NCI-H460 (cell line): ENCODE measurements at regions not wholly inside any gene's neighbourhood (a gene's known extent, or its start where the extent isn't known, plus 50 kb on each side); places are given as distances from the start of the nearest gene placed in this dataset.

Experiments
- DNase-seq: peaks from one replicate; pipeline ENCODE4 v3.0.0-alpha.2; 2016; ENCODE audit warnings: low read depth; ENCODE audit errors: extremely low read depth

DNA sequence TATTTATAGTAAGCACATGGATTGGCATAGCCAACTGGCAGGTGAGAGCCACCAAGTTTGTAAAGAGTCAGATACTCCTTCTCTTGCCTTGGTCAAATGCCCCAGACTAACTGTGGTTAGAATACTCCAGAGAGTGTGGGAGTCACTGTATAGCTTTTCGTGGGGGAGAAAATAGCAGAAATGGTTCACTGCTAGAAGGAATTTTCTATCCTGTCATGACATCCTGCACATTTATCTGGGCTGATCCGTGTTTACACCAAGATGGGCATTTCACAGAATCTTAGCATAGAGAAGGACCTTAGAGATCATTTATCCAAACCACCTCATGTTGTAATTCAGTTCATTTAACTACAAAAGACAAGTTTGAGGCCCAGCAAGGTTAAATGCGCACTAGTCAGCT lies 460.8 kb downstream of the ENC1 start:
- no peak for DNase-seq

DNA sequence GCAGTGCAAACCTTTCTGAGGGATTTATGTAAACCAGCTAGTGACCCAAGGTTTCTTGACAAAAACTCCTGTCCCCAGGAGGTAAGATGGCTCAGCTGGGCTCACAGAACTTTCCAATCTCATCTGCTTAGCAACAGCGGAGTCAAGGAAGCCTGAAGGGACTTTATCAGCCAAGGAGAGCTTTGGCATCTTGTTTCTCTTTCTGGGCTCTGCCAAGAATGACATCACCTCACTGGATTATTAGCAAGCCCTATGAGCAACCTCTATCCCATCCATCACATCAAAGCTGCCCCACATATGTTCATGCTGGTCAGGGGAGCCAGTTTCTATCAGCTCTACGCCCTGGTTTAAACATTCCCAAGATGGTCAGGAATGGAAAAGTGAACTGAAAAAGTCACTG lies 461.3 kb downstream of the ENC1 start:
- no peak for DNase-seq

- DNase-seq = no peak
Measured at GRCh38 chr5:74177961-74178360, 462.6 kb downstream of the ENC1 start.

DNA sequence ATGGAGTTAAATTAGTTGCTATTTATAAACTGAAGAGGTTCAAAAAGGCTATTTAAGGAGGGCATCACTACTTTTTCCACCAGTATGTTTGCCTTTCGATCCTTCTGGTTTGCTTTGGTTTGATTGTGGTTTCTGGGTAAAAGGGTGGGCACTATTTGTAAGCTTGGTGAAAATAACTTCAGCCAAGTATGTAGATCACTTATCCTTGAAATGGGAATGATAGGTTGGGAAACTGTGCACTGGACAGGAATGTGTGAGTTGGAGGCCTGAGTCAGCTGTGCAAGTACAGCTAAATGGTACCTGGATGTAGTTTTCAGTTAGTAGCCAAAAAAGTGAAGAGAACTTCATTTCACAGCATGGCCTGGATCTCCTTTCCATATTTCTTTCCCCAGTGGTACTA lies 466.2 kb downstream of the ENC1 start:
- DNase-seq = no peak

DNA sequence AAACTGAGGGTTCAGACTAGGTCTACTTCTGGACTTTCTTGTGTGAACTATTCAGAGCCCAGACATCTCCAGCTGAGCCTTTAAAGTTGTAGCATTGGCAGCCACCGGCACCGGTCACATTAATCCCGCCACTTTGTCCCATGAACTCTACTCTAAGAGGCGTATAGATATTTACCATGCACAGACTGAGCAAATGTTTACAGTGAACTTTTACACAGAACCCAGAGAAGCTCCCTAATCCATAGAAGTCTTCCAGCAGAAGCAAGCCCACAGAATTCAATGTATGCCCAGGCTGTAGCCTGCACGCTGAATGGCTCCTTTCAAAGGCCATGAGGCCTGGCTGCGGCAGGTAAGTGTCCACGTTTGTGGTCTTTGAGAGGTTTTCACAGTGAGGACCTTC lies 466.9 kb downstream of the ENC1 start:
- DNase-seq = no peak

GRCh38 chr5:74173241-74173640 lies 467.3 kb downstream of the ENC1 start:
- no peak for DNase-seq

DNA sequence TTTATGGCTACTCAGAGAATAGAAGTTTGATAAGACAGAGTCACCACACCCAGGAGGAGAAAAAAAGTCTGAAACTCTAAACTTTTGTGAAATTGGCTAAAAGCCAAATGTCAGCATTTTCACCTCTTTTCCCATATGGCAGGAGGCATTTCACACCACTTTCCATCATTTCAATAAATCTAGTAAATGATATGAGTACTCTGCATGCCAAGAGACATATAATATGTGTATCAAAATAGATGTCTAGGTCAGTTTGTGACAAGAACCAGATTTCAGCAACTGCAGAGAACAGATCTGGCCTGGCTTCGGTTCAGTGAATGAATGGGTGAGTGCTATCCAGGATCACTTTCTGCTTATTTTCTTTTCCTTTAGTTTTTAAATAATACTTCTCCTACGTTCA lies 470.8 kb downstream of the ENC1 start:
- no peak for DNase-seq

DNA sequence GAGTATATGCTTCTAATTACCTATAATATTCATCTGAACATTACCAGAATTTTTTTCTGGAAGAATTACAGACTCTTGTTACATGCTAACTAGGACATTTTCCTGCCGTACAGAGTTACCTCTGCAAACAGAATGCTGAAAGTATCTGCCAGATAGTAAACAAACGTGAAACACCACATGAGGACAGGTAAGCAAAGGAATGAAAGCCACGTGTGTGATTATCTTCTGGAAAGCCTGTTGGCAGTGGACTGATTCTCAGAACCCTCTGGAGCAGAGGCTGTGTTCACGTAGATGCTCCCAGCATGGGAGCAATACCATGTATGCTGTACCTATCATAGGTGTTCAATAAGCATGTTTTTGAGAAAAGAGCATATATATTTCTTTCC lies 472.6 kb downstream of the ENC1 start:
- DNase-seq = no peak

DNA sequence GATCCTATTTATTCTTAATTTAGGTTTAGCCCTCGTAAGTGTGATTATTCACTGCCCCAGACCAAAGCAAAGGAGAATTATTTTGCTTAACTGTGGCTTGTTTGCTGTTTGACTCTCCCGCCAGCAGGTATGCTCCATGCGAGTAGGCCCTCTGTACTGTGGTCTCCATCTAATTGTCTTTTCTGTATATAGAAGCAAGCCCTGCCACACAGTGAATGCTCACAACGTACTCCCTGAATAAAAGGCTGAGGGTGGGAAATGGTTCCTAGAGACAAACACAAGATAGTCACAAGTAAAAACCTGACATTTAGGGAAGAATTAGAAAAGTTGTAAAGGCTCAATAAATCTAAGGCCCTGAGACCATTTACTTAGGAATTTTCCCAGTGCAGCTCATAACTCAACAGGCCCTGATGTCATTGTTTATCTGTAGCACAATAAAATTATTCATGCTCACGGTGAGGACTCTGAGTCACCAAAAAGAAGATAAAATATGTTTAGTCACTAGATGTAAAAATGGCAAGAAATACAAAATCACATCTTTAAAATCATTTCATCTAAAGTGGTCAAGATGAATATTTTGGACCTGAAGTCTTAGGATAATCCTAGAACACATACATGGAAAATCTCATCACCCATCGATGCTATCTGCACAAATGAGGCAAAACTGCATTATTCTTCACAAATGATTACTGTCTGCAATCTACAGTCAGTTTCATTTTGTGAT lies 473.2 kb downstream of the ENC1 start:
- peak; percentile 5 for DNase-seq

DNA sequence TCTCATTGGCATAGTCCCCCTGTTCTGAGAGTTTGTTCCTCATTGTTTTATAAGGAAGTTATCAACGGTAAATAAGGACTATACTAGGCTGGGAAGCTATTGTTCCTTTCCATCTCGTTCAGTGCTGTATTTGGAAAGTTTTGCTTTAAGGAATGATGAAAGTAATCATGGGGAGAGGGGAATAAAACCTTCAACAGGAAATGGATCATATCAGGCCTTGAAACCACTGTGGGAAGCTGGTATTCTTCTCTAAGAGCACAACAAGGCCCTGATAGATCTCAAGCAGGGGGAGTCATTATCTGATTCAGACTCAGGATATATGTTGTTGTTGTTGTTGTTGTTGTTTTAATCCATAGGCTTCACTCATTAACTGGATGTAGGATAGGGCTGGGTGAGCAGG lies 474.5 kb downstream of the ENC1 start:
- no peak for DNase-seq

- no peak for DNase-seq
Measured at GRCh38 chr5:74164725-74165235, 475.7 kb downstream of the ENC1 start.

DNA sequence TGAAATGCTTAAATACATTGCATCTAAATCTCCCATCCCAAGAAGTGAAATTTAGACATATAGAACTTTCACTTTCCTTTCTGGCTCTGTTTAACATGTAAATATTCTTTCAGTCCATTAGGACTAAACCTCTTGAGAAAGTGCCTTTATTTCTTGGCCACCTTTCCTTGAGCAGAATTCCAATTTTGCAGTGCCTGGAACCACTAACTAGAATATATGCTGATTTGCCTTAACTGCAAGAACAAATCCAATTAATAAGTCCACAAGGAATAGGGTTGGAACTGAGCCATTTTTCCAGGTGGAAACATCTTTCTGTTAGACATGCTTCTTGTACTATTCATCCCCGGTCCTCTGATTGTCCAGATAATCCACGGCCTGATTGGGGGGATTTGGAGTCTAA lies 478.0 kb downstream of the ENC1 start:
- DNase-seq = no peak

GRCh38 chr5:74161170-74161569 lies 479.4 kb downstream of the ENC1 start:
- no peak for DNase-seq

GRCh38 chr5:74156728-74157383 lies 483.7 kb downstream of the ENC1 start:
- DNase-seq = no peak

DNA sequence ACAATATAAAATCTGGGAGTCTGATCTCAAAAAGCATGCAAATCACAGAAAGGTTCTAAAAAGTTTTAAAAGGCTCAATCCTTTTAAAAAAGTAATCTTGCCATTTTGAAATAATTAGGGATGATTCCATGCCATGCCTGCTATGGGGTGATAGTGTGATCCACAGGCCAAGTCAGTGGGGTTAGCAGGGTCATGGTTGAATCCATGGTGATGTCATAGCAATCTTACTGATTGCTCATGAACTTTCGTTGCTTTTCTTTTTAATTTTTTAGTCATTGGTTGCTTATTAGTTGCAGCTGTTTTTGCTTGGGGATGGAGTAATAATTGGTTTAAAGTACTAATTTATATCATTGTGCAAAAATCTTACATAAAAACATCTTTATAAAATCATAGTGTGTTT lies 485.0 kb downstream of the ENC1 start:
- no peak for DNase-seq

DNA sequence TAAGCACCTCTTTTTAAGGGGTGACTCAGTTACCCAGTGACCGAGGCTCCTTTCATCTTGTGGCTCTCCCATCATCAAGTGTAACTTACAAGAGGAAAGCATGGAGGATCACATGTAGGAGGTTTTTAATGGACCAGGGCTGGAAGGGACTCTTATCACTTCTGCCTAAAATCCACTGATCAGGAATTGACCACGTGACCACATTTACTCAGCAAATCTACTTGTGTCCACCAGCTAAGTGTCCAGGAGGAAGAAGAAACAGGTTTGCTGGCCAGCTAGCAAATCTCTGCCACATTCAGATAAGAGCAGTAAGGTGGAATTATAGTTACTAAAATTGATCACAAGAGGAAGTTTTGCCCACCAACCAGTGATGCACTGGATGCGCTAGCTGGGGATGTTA lies 486.0 kb downstream of the ENC1 start:
- DNase-seq = no peak

DNA sequence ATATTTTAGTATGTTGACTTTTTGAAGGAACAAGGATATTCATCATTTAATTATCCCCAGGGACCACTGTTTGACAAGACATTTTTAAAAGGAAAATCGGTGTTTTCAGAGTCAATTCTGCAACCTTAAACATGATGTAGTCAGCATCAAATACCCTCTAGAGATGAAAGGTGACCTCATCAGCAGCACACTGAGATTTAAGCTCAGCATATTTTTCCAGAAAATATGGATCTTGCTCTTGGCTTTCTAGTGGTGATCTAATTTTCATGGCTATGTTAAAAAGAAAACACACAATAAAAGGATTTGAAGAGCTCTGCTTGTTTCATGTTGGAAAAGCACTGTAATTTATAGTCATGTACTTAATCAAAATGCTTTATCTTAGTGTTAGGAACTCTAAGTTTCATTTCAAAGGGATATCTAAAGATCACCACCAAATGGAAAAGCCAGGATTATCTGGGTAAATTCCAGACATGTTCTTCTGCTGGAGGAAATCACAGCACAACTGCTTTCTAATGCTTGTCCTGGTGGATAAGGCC lies 487.2 kb downstream of the ENC1 start:
- DNase-seq = no peak

- DNase-seq = no peak
Measured at GRCh38 chr5:74152625-74153254, 487.8 kb downstream of the ENC1 start.

DNA sequence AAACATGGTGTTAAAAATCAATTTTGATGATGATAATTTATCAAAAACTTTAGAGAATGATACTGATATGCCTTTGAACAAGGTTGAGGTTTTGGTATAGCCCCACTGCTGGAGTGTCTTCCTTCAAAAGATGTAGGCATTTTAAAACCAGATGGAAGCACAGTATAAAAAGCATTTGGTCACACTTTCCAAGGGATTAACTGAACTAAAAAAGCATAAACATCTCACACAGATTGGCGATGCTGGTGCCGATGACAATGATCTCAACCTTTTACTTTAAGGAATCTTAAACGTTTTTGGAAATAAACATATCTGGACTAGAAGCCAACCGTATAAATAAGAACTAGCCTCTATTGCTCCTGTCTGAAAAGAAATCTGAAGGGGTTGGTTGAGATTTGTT lies 488.4 kb downstream of the ENC1 start:
- no peak for DNase-seq

DNA sequence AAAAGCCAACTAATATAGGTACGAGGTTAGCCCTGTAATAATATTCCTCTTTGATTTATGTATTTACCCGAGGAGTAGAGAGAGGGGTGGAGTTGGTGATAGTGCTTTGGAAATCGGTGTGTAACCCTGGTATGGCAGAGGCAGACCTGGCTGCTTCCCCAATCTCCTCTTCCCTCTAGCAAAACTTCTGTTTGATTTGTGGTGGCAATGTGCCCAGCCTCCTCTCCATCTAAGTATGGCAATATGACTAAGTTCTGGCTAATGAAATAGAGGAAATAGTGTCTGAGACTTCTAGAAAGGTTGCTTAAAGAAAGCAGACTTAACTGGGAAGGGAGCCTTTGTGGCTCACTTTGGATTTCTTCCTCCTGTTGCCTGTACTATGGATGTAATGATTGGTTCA lies 491.1 kb downstream of the ENC1 start:
- DNase-seq = no peak

- DNase-seq = no peak
Measured at GRCh38 chr5:74148321-74148720, 492.2 kb downstream of the ENC1 start.

GRCh38 chr5:74146796-74147195 lies 493.7 kb downstream of the ENC1 start:
- no peak for DNase-seq
